HL-60 (cell line): ENCODE measurements at regions not wholly inside any gene's neighbourhood (a gene's known extent, or its start where the extent isn't known, plus 50 kb on each side); places are given as distances from the start of the nearest gene placed in this dataset.

Source experiments
- CTCF ChIP-seq: IDR thresholded peaks from one replicate; pipeline ENCODE4 v1.5.1; 2011; ENCODE audit warnings: low read length, control low read depth, inconsistent platforms; ENCODE audit not compliant: insufficient read depth
- GABPA ChIP-seq: IDR thresholded peaks from 2 replicates; pipeline ENCODE4 v1.6.1; 2012; ENCODE audit warnings: low read depth
- POLR2AphosphoS5 ChIP-seq: IDR thresholded peaks from 2 replicates; pipeline ENCODE4 v1.6.1; 2012; ENCODE audit warnings: low read depth
- SPI1 ChIP-seq: IDR thresholded peaks from 2 replicates; pipeline ENCODE4 v1.6.1; 2012; ENCODE audit warnings: low read depth, mild to moderate bottlenecking, borderline replicate concordance
- TF ChIP-seq, protein P1 (sequence below): IDR thresholded peaks from 2 replicates; pipeline ENCODE4 v1.6.1; 2012; ENCODE audit warnings: low read depth; ENCODE audit not compliant: insufficient replicate concordance

- TF ChIP-seq CTCF (no peak), POLR2AphosphoS5 (no peak), GABPA (no peak), SPI1 (no peak)
- TF ChIP-seq, protein P1, sequence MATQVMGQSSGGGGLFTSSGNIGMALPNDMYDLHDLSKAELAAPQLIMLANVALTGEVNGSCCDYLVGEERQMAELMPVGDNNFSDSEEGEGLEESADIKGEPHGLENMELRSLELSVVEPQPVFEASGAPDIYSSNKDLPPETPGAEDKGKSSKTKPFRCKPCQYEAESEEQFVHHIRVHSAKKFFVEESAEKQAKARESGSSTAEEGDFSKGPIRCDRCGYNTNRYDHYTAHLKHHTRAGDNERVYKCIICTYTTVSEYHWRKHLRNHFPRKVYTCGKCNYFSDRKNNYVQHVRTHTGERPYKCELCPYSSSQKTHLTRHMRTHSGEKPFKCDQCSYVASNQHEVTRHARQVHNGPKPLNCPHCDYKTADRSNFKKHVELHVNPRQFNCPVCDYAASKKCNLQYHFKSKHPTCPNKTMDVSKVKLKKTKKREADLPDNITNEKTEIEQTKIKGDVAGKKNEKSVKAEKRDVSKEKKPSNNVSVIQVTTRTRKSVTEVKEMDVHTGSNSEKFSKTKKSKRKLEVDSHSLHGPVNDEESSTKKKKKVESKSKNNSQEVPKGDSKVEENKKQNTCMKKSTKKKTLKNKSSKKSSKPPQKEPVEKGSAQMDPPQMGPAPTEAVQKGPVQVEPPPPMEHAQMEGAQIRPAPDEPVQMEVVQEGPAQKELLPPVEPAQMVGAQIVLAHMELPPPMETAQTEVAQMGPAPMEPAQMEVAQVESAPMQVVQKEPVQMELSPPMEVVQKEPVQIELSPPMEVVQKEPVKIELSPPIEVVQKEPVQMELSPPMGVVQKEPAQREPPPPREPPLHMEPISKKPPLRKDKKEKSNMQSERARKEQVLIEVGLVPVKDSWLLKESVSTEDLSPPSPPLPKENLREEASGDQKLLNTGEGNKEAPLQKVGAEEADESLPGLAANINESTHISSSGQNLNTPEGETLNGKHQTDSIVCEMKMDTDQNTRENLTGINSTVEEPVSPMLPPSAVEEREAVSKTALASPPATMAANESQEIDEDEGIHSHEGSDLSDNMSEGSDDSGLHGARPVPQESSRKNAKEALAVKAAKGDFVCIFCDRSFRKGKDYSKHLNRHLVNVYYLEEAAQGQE = no peak
Measured at GRCh38 chr2:48829036-48829435, 73.5 kb upstream of the LHCGR start.
